Upper lobe of left lung (tissue), 6 donors: ENCODE measurements at regions not wholly inside any gene's neighbourhood (a gene's known extent, or its start where the extent isn't known, plus 50 kb on each side); places are given as distances from the start of the nearest gene placed in this dataset.
A peak's percentile ranks its signal among the peaks of the same experiment; 100 is the strongest.

Source experiments
- ATAC-seq, 2 donors: fragments of 200-7000 bp; cut with Tn5 transposase; one replicate each; pipeline ENCODE4 v1.9.1; 2022; ENCODE audit warnings: mild to moderate bottlenecking in 2 of 2, moderate library complexity in 2 of 2; ENCODE audit not compliant: low FRiP score in 2 of 2
- DNase-seq, 2 donors: peaks; one replicate each; pipeline ENCODE4 v3.0.0-alpha.2; 2019 to 2020
- H3K27ac ChIP-seq, 4 donors: fragments of 200-600 bp; sonication (generic); one replicate each; pipeline ENCODE4 v1.5.1; 2016 to 2019
- H3K27me3 ChIP-seq, 4 donors: fragments of 200-600 bp; sonication (generic); one replicate each; pipeline ENCODE4 v1.5.1; 2017 to 2019
- H3K36me3 ChIP-seq, 4 donors: fragments of 200-600 bp; sonication (generic); one replicate each; pipeline ENCODE4 v1.5.1; 2016 to 2019
- H3K4me1 ChIP-seq, 4 donors: fragments of 200-600 bp; sonication (generic); one replicate each; pipeline ENCODE4 v1.5.1; 2018 to 2019
- H3K4me3 ChIP-seq, 4 donors: fragments of 200-600 bp; sonication (generic); one replicate each; pipeline ENCODE4 v1.5.1; 2017 to 2019; ENCODE audit warnings: mild to moderate bottlenecking in 2 of 4, moderate library complexity in 1 of 4
- H3K9me3 ChIP-seq, 4 donors: fragments of 200-600 bp; sonication (generic); one replicate each; pipeline ENCODE4 v1.5.1; 2018 to 2019
- CTCF ChIP-seq, 6 experiments: fragments of 450-650 bp in 4 of 6; fragments of 200-600 bp in 2 of 6; sonication (generic) in 2 of 6; IDR thresholded peaks; one replicate each; pipeline ENCODE4 v1.5.1; 2016 to 2019; ENCODE audit warnings: antibody characterized with exemption in 6 of 6
- EP300 ChIP-seq, 4 donors: sonication (generic); formaldehyde crosslinking; IDR thresholded peaks; one replicate each; pipeline ENCODE4 v1.5.1; 2017; ENCODE audit warnings: antibody characterized with exemption in 4 of 4, control low read depth in 2 of 4
- POLR2A ChIP-seq, 4 donors: fragments of 450-650 bp; IDR thresholded peaks; one replicate each; pipeline ENCODE4 v1.5.1; 2016 to 2017; ENCODE audit warnings: antibody characterized with exemption in 4 of 4, mild to moderate bottlenecking in 2 of 4
- POLR2AphosphoS5 ChIP-seq, 2 donors: sonication (generic); formaldehyde crosslinking; IDR thresholded peaks; one replicate each; pipeline ENCODE4 v1.5.1; 2017; ENCODE audit warnings: antibody characterized with exemption in 2 of 2
- WGBS, 2 donors: methylation state at CpG; one replicate each; pipeline ENCODE4 v1.1.5; 2017 to 2018; 5-methylcytosine and 5-hydroxymethylcytosine counted together
- donor health status: DM: no; HTN: no; CAD: no; lungs with moderate emphysema.
- donor health status: DM: no; HTN: yes; CAD: no; lungs with severe emphysema.

GRCh38 chr2:234348081-234348480, 148.8 kb downstream of the ARL4C start:
- no peak overlapping the region for H3K4me3 ChIP-seq
- H3K27ac ChIP-seq: no peak overlapping the region
- H3K9me3 ChIP-seq: no peaks in the 10 kb centered on the region
- no peaks in the 10 kb centered on the region for H3K4me1 ChIP-seq
- peak in 1 of 2 donors; percentile 56 for ATAC-seq
- no peaks in the 10 kb centered on the region for H3K27me3 ChIP-seq
- H3K36me3 ChIP-seq: no peaks in the 10 kb centered on the region
- no peak for DNase-seq
- TF ChIP-seq POLR2AphosphoS5 (IDR thresholded peaks at IDR 0.05) (no peak), POLR2A (IDR thresholded peaks at IDR 0.05) (peak in 1 of 4 donors; percentile 20), EP300 (IDR thresholded peaks at IDR 0.05) (peak in 1 of 4 donors; percentile 11)
- 66 to 71% methylated on average over 9 of the region's 9 CpGs for WGBS, 2 donors

- no peak overlapping the region for H3K27ac ChIP-seq
- no peaks in the 10 kb centered on the region for H3K36me3 ChIP-seq
- no peaks in the 10 kb centered on the region for H3K4me1 ChIP-seq
- ATAC-seq (no peak), DNase-seq (no peak)
- H3K9me3 ChIP-seq: no peaks in the 10 kb centered on the region
- no peak overlapping the region for H3K4me3 ChIP-seq
- no peaks in the 10 kb centered on the region for H3K27me3 ChIP-seq
- no peak for TF ChIP-seq POLR2A (IDR thresholded peaks at IDR 0.05)
- no peak for TF ChIP-seq EP300 (IDR thresholded peaks at IDR 0.05)
- no peak for TF ChIP-seq CTCF (IDR thresholded peaks at IDR 0.05)
- no peak for TF ChIP-seq POLR2AphosphoS5 (IDR thresholded peaks at IDR 0.05)
- 92 to 98% methylated on average over 5 of the region's 5 CpGs for WGBS, 2 donors
These were observed 151.0 kb downstream of the ARL4C start for GRCh38 chr2:234345921-234346320.

- TF ChIP-seq POLR2A (IDR thresholded peaks at IDR 0.05) (no peak), EP300 (IDR thresholded peaks at IDR 0.05) (no peak), POLR2AphosphoS5 (IDR thresholded peaks at IDR 0.05) (no peak), CTCF (IDR thresholded peaks at IDR 0.05) (no peak)
- DNase-seq: no peak
- H3K36me3 ChIP-seq: no peaks in the 10 kb centered on the region
- H3K27me3 ChIP-seq: no peaks in the 10 kb centered on the region
- no peaks in the 10 kb centered on the region for H3K9me3 ChIP-seq
- no peak overlapping the region for H3K4me3 ChIP-seq
- H3K4me1 ChIP-seq: no peaks in the 10 kb centered on the region
- no peak for ATAC-seq
- 77 to 85% methylated on average over 2 of the region's 2 CpGs for WGBS, 2 donors
- H3K27ac ChIP-seq: no peak overlapping the region
These were observed 152.9 kb downstream of the ARL4C start for GRCh38 chr2:234344012-234344411.

GRCh38 chr2:234343372-234343771, 153.5 kb downstream of the ARL4C start:
- 58 to 76% methylated on average over 1 of the region's 1 CpG for WGBS, 2 donors
- DNase-seq: no peak

GRCh38 chr2:234341306-234341985, 155.4 kb downstream of the ARL4C start:
- WGBS, 2 donors: 94 to 95% methylated on average over 11 of the region's 11 CpGs
- no peak overlapping the region for H3K27ac ChIP-seq
- H3K9me3 ChIP-seq: no peaks in the 10 kb centered on the region
- H3K4me1 ChIP-seq: no peaks in the 10 kb centered on the region
- TF ChIP-seq EP300 (IDR thresholded peaks at IDR 0.05): no peak
- no peak for TF ChIP-seq POLR2AphosphoS5 (IDR thresholded peaks at IDR 0.05)
- no peak for TF ChIP-seq POLR2A (IDR thresholded peaks at IDR 0.05)
- TF ChIP-seq CTCF (IDR thresholded peaks at IDR 0.05): no peak
- DNase-seq (no peak), ATAC-seq (no peak)
- no peak overlapping the region for H3K4me3 ChIP-seq
- no peaks in the 10 kb centered on the region for H3K27me3 ChIP-seq
- H3K36me3 ChIP-seq: no peaks in the 10 kb centered on the region

More at GRCh38 chr2:234343372-234343771, 153.5 kb downstream of the ARL4C start:
- Histone ChIP-seq H3K27ac (no peak overlapping the region), H3K27me3 (no peaks in the 10 kb centered on the region), H3K36me3 (no peaks in the 10 kb centered on the region), H3K4me1 (no peaks in the 10 kb centered on the region), H3K9me3 (no peaks in the 10 kb centered on the region), H3K4me3 (no peak overlapping the region)
- ATAC-seq: no peak
- TF ChIP-seq EP300 (IDR thresholded peaks at IDR 0.05): no peak
- no peak for TF ChIP-seq POLR2A (IDR thresholded peaks at IDR 0.05)
- no peak for TF ChIP-seq POLR2AphosphoS5 (IDR thresholded peaks at IDR 0.05)
- TF ChIP-seq CTCF (IDR thresholded peaks at IDR 0.05): no peak
